ENCODE measurements at regions not wholly inside any gene's neighbourhood (a gene's known extent, or its start where the extent isn't known, plus 50 kb on each side); places are given as distances from the start of the nearest gene placed in this dataset.

GRCh38 chr6:2449572-2449940 is 204.2 kb upstream of the GMDS start:
- Histone ChIP-seq H3K9ac (ENCODE audit: insufficient read length, low read depth) (no peak overlapping the region), H3K4me1 (ENCODE audit: insufficient read depth, insufficient read length) (no peaks in the 10 kb centered on the region), H3K27me3 (ENCODE audit: insufficient read depth, insufficient read length) (peaks cover 10% of the 10 kb centered on the region), H3K9me3 (ENCODE audit: insufficient read depth, low read length) (no peaks in the 10 kb centered on the region; the same call in 1 of the 2 replicates), H3K36me3 (ENCODE audit: insufficient read depth, insufficient read length, low read length) (no peaks in the 10 kb centered on the region), H3K4me3 (ENCODE audit: insufficient read length, low read depth) (no peak overlapping the region)
- TF ChIP-seq ZNF274 (IDR thresholded peaks at IDR 0.05; ENCODE audit: low read depth, low read length) (no peak), SUZ12 (IDR thresholded peaks at IDR 0.05; ENCODE audit: extremely low read depth, insufficient read depth, insufficient read length) (no peak), YY1 (IDR thresholded peaks at IDR 0.05; ENCODE audit: insufficient read depth, insufficient read length) (no peak)
- no peak for DNase-seq (ENCODE audit: low read depth, low spot score)

GRCh38 chr6:2448826-2449571 is 203.6 kb upstream of the GMDS start:
- H3K4me1 ChIP-seq (ENCODE audit: insufficient read depth, insufficient read length): no peaks in the 10 kb centered on the region
- H3K9ac ChIP-seq (ENCODE audit: insufficient read length, low read depth): no peak overlapping the region
- H3K9me3 ChIP-seq (ENCODE audit: insufficient read depth, low read length): no peaks in the 10 kb centered on the region
- H3K4me3 ChIP-seq (ENCODE audit: insufficient read length, low read depth): no peak overlapping the region
- peaks cover 10% of the 10 kb centered on the region for H3K27me3 ChIP-seq (ENCODE audit: insufficient read depth, insufficient read length)
- TF ChIP-seq ZNF274 (IDR thresholded peaks at IDR 0.05; ENCODE audit: low read depth, low read length) (no peak), YY1 (IDR thresholded peaks at IDR 0.05; ENCODE audit: insufficient read depth, insufficient read length) (no peak), SUZ12 (IDR thresholded peaks at IDR 0.05; ENCODE audit: extremely low read depth, insufficient read depth, insufficient read length) (no peak)
- DNase-seq (ENCODE audit: low read depth, low spot score): peak; percentile 46
- no peaks in the 10 kb centered on the region for H3K36me3 ChIP-seq (ENCODE audit: insufficient read depth, insufficient read length, low read length)

DNA sequence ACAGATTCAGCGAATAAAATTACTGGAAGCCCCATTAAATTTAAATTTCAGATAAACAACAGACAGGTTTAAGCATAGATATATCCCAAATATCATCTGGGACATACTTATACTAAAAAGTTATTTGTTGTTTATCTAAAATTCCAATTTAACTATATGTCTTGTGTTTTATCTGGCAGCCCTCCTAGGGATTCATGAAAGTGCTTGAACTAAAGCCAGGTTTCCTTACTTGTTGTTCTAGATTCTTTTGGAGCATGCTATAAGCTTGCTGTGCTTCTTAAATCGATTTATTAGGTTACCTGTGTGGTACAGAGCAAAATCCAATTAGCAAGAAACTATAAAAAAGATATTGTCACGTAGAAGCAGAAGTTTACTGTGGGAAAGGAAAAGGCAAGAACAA is 202.5 kb upstream of the GMDS start:
- Histone ChIP-seq H3K9ac (ENCODE audit: insufficient read length, low read depth) (no peak overlapping the region), H3K9me3 (ENCODE audit: insufficient read depth, low read length) (no peaks in the 10 kb centered on the region), H3K27me3 (ENCODE audit: insufficient read depth, insufficient read length) (peaks cover 10% of the 10 kb centered on the region), H3K4me3 (ENCODE audit: insufficient read length, low read depth) (no peak overlapping the region), H3K4me1 (ENCODE audit: insufficient read depth, insufficient read length) (no peaks in the 10 kb centered on the region), H3K36me3 (ENCODE audit: insufficient read depth, insufficient read length, low read length) (no peaks in the 10 kb centered on the region)
- TF ChIP-seq YY1 (IDR thresholded peaks at IDR 0.05; ENCODE audit: insufficient read depth, insufficient read length) (no peak), SUZ12 (IDR thresholded peaks at IDR 0.05; ENCODE audit: extremely low read depth, insufficient read depth, insufficient read length) (no peak), ZNF274 (IDR thresholded peaks at IDR 0.05; ENCODE audit: low read depth, low read length) (no peak)
- no peak for DNase-seq (ENCODE audit: low read depth, low spot score)

DNA sequence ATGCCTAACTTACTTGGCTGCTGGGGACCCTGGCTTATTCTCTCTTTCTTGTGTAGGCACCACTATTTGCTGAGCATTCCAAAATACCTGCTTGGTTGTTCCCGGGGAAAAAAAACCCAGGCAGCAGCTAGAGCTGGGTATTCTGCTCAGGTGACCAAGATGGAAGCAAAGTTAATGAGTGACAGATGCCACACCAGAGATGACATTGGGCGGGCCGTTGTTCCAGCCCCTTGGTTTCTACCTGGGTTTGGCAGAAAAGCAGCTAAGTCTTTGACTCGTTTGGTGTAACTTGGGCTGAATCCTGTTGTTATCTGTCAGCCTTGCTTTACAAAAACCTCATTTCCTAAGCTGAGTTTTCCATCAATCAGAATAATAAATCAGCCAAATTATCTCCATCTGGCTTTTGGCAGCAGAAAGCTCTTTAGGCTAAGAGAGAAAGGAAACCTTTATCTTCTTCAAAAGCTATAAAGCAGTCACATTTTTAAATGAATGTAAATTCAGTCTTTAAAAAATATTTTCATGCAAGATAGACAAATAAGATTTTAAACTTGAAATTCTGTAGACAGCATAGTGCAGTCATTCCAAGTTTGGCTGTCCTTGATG is 202.0 kb upstream of the GMDS start:
- Histone ChIP-seq H3K9me3 (ENCODE audit: insufficient read depth, low read length) (no peaks in the 10 kb centered on the region), H3K4me3 (ENCODE audit: insufficient read length, low read depth) (no peak overlapping the region), H3K27me3 (ENCODE audit: insufficient read depth, insufficient read length) (peaks cover 10% of the 10 kb centered on the region), H3K4me1 (ENCODE audit: insufficient read depth, insufficient read length) (no peaks in the 10 kb centered on the region), H3K36me3 (ENCODE audit: insufficient read depth, insufficient read length, low read length) (no peaks in the 10 kb centered on the region), H3K9ac (ENCODE audit: insufficient read length, low read depth) (no peak overlapping the region)
- TF ChIP-seq SUZ12 (IDR thresholded peaks at IDR 0.05; ENCODE audit: extremely low read depth, insufficient read depth, insufficient read length) (no peak), ZNF274 (IDR thresholded peaks at IDR 0.05; ENCODE audit: low read depth, low read length) (no peak), YY1 (IDR thresholded peaks at IDR 0.05; ENCODE audit: insufficient read depth, insufficient read length) (no peak)
- DNase-seq (ENCODE audit: low read depth, low spot score): no peak

- Histone ChIP-seq H3K27me3 (ENCODE audit: insufficient read depth, insufficient read length) (no peaks in the 10 kb centered on the region), H3K4me1 (ENCODE audit: insufficient read depth, insufficient read length) (no peaks in the 10 kb centered on the region), H3K4me3 (ENCODE audit: insufficient read length, low read depth) (no peak overlapping the region), H3K36me3 (ENCODE audit: insufficient read depth, insufficient read length, low read length) (no peaks in the 10 kb centered on the region), H3K9me3 (ENCODE audit: insufficient read depth, low read length) (no peaks in the 10 kb centered on the region), H3K9ac (ENCODE audit: insufficient read length, low read depth) (no peak overlapping the region)
- no peak for DNase-seq (ENCODE audit: low read depth, low spot score)
- no peak for TF ChIP-seq ZNF274 (IDR thresholded peaks at IDR 0.05; ENCODE audit: low read depth, low read length)
- TF ChIP-seq SUZ12 (IDR thresholded peaks at IDR 0.05; ENCODE audit: extremely low read depth, insufficient read depth, insufficient read length): no peak
- no peak for TF ChIP-seq YY1 (IDR thresholded peaks at IDR 0.05; ENCODE audit: insufficient read depth, insufficient read length)
Observed at GRCh38 chr6:2441601-2442475, 196.4 kb upstream of the GMDS start.

DNA sequence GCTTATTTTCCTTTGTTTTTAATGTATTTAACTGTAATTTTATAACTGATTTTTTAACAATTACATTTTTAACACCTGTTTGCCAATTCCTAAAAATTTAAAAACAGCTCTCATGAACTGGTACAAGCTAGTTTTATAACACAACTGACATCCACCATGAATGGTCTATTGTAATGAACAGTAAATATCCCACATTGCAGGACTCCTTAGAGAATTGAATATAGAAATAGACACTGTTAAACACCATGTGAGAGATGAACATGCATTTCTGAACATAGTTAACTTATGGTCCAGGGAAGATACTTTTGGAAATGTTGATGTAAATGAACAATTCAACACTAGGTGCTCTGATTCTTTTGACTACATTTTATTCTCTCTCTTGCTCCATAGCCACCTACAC is 195.1 kb upstream of the GMDS start:
- DNase-seq (ENCODE audit: low read depth, low spot score): no peak
- no peak for TF ChIP-seq YY1 (IDR thresholded peaks at IDR 0.05; ENCODE audit: insufficient read depth, insufficient read length)
- TF ChIP-seq SUZ12 (IDR thresholded peaks at IDR 0.05; ENCODE audit: extremely low read depth, insufficient read depth, insufficient read length): no peak
- TF ChIP-seq ZNF274 (IDR thresholded peaks at IDR 0.05; ENCODE audit: low read depth, low read length): no peak
- no peaks in the 10 kb centered on the region for H3K36me3 ChIP-seq (ENCODE audit: insufficient read depth, insufficient read length, low read length)
- H3K9me3 ChIP-seq (ENCODE audit: insufficient read depth, low read length): no peaks in the 10 kb centered on the region
- H3K4me1 ChIP-seq (ENCODE audit: insufficient read depth, insufficient read length): no peaks in the 10 kb centered on the region
- H3K9ac ChIP-seq (ENCODE audit: insufficient read length, low read depth): no peak overlapping the region
- no peaks in the 10 kb centered on the region for H3K27me3 ChIP-seq (ENCODE audit: insufficient read depth, insufficient read length)
- no peak overlapping the region for H3K4me3 ChIP-seq (ENCODE audit: insufficient read length, low read depth)

GRCh38 chr6:2439632-2440031 is 194.2 kb upstream of the GMDS start:
- TF ChIP-seq SUZ12 (IDR thresholded peaks at IDR 0.05; ENCODE audit: extremely low read depth, insufficient read depth, insufficient read length) (no peak), YY1 (IDR thresholded peaks at IDR 0.05; ENCODE audit: insufficient read depth, insufficient read length) (no peak), ZNF274 (IDR thresholded peaks at IDR 0.05; ENCODE audit: low read depth, low read length) (no peak)
- no peak overlapping the region for H3K4me3 ChIP-seq (ENCODE audit: insufficient read length, low read depth)
- H3K9ac ChIP-seq (ENCODE audit: insufficient read length, low read depth): no peak overlapping the region
- no peaks in the 10 kb centered on the region for H3K9me3 ChIP-seq (ENCODE audit: insufficient read depth, low read length)
- no peaks in the 10 kb centered on the region for H3K4me1 ChIP-seq (ENCODE audit: insufficient read depth, insufficient read length)
- no peaks in the 10 kb centered on the region for H3K36me3 ChIP-seq (ENCODE audit: insufficient read depth, insufficient read length, low read length)
- DNase-seq (ENCODE audit: low read depth, low spot score): no peak
- H3K27me3 ChIP-seq (ENCODE audit: insufficient read depth, insufficient read length): no peaks in the 10 kb centered on the region

All from NT2/D1 (cell line).